Sigmoid colon (tissue), 6 donors: ENCODE measurements at regions not wholly inside any gene's neighbourhood (a gene's known extent, or its start where the extent isn't known, plus 50 kb on each side); places are given as distances from the start of the nearest gene placed in this dataset.

ENCODE experiments used
- DNase-seq: peaks from one replicate; pipeline ENCODE4 v3.0.0-alpha.2; 2019
- H3K27ac ChIP-seq, 4 donors: fragments of 200-600 bp; sonication (generic); one replicate each; pipeline ENCODE4 v1.5.1; 2016 to 2019; ENCODE audit warnings: mild to moderate bottlenecking in 1 of 4
- H3K27me3 ChIP-seq, 3 donors: fragments of 200-600 bp; sonication (generic); one replicate each; pipeline ENCODE4 v1.5.1; 2019; ENCODE audit warnings: mild to moderate bottlenecking in 1 of 3
- H3K36me3 ChIP-seq, 4 donors: fragments of 200-600 bp; sonication (generic); one replicate each; pipeline ENCODE4 v1.5.1; 2016 to 2019
- H3K4me1 ChIP-seq, 4 donors: fragments of 200-600 bp; sonication (generic); one replicate each; pipeline ENCODE4 v1.5.1; 2017 to 2019
- H3K4me3 ChIP-seq, 4 donors: fragments of 200-600 bp; sonication (generic); one replicate each; pipeline ENCODE4 v1.5.1; 2017 to 2019; ENCODE audit warnings: mild to moderate bottlenecking in 2 of 4, moderate library complexity in 1 of 4
- H3K9me3 ChIP-seq, 4 donors: fragments of 200-600 bp in 3 of 4; sonication (generic) in 3 of 4; one replicate each; pipeline versions ENCODE4 v1.5.1 to v1.6.1; 2013 to 2019
- CTCF ChIP-seq, 4 experiments: fragments of 450-650 bp in 3 of 4; fragments of 200-600 bp in 1 of 4; IDR thresholded peaks; one replicate each; pipeline ENCODE4 v1.5.1; 2016 to 2019; ENCODE audit warnings: antibody characterized with exemption in 4 of 4, mild to moderate bottlenecking in 3 of 4, moderate library complexity in 2 of 4
- EP300 ChIP-seq, 4 donors: sonication (generic); formaldehyde crosslinking; IDR thresholded peaks; one replicate each; pipeline ENCODE4 v1.6.1; 2017; ENCODE audit warnings: antibody characterized with exemption in 4 of 4
- POLR2A ChIP-seq, 2 donors: fragments of 450-650 bp; IDR thresholded peaks; one replicate each; pipeline ENCODE4 v1.6.1; 2016; ENCODE audit warnings: antibody characterized with exemption in 2 of 2, mild to moderate bottlenecking in 2 of 2, moderate library complexity in 2 of 2
- POLR2AphosphoS5 ChIP-seq, 4 donors: sonication (generic); formaldehyde crosslinking; IDR thresholded peaks; one replicate each; pipeline ENCODE4 v1.6.1; 2017; ENCODE audit warnings: antibody characterized with exemption in 4 of 4
- WGBS, 2 donors: extraction: QIAGEN DNeasy Blood & Tissue Kit; methylation state at CpG; one replicate each; pipeline ENCODE4 v1.1.7; 2013; 5-methylcytosine and 5-hydroxymethylcytosine counted together
- intact Hi-C: fragments of 100-400 bp; cut with DNase I; formaldehyde crosslinking; loops from one replicate; pipeline ENCODE4 v1.15.1; 2023
- donor health status: healthy with polysubstance abuse.
- donor health status: healthy.

- Histone ChIP-seq H3K9me3 (no peaks in the 10 kb centered on the region), H3K4me3 (no peak overlapping the region), H3K27me3 (no peaks in the 10 kb centered on the region), H3K4me1 (no peaks in the 10 kb centered on the region), H3K36me3 (no peaks in the 10 kb centered on the region), H3K27ac (no peak overlapping the region)
- TF ChIP-seq CTCF (IDR thresholded peaks at IDR 0.05) (no peak), EP300 (IDR thresholded peaks at IDR 0.05) (no peak), POLR2A (IDR thresholded peaks at IDR 0.05) (no peak), POLR2AphosphoS5 (IDR thresholded peaks at IDR 0.05) (no peak)
- intact Hi-C loops = no loop called here
- DNase-seq = no peak
- WGBS, 2 donors = 46 to 84% methylated on average over 2 of the region's 2 CpGs
These were observed 568.7 kb upstream of the DSEL start for GRCh38 chr18:68085251-68085650.

DNA sequence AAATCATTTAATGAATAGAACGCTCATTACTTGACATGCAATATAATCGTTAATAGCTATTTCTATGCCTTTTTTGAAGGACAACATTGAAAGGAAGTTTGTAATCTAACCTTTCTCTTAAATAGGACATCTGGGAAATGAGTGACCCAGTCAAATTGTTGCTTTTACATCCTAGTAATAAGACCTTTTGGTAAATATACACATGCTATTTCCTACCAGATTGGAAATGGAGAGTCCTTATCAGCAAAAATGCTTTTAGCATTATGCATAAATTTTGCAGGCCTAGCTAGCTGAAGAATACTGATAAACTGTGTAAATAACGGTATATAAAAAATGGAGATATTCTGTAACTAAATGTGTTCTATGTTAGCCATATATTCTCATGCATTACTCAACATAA, 567.3 kb upstream of the DSEL start:
- DNase-seq = no peak
- Histone ChIP-seq H3K4me3 (no peak overlapping the region), H3K27me3 (no peaks in the 10 kb centered on the region), H3K4me1 (no peaks in the 10 kb centered on the region), H3K36me3 (no peaks in the 10 kb centered on the region), H3K9me3 (no peaks in the 10 kb centered on the region), H3K27ac (no peak overlapping the region)
- intact Hi-C loops = no loop called here
- TF ChIP-seq CTCF (IDR thresholded peaks at IDR 0.05) (no peak), POLR2A (IDR thresholded peaks at IDR 0.05) (no peak), POLR2AphosphoS5 (IDR thresholded peaks at IDR 0.05) (no peak), EP300 (IDR thresholded peaks at IDR 0.05) (no peak)
- 90 to 91% methylated on average over 3 of the region's 3 CpGs for WGBS, 2 donors

- H3K4me3 ChIP-seq = no peak overlapping the region
- no peaks in the 10 kb centered on the region for H3K36me3 ChIP-seq
- H3K27ac ChIP-seq = no peak overlapping the region
- intact Hi-C loops = no loop called here
- no peaks in the 10 kb centered on the region for H3K9me3 ChIP-seq
- DNase-seq = no peak
- no peaks in the 10 kb centered on the region for H3K27me3 ChIP-seq
- 70% methylated on average over 4 of the region's 4 CpGs for WGBS, 2 donors
- no peaks in the 10 kb centered on the region for H3K4me1 ChIP-seq
- TF ChIP-seq POLR2A (IDR thresholded peaks at IDR 0.05) (no peak), EP300 (IDR thresholded peaks at IDR 0.05) (no peak), CTCF (IDR thresholded peaks at IDR 0.05) (no peak), POLR2AphosphoS5 (IDR thresholded peaks at IDR 0.05) (no peak)
These were observed 566.6 kb upstream of the DSEL start for GRCh38 chr18:68083131-68083530.

- no peaks in the 10 kb centered on the region for H3K9me3 ChIP-seq
- no peaks in the 10 kb centered on the region for H3K36me3 ChIP-seq
- TF ChIP-seq CTCF (IDR thresholded peaks at IDR 0.05) (no peak), POLR2AphosphoS5 (IDR thresholded peaks at IDR 0.05) (no peak), EP300 (IDR thresholded peaks at IDR 0.05) (no peak), POLR2A (IDR thresholded peaks at IDR 0.05) (no peak)
- 84 to 90% methylated on average over 7 of the region's 7 CpGs for WGBS, 2 donors
- no peak overlapping the region for H3K4me3 ChIP-seq
- no peak overlapping the region for H3K27ac ChIP-seq
- no peaks in the 10 kb centered on the region for H3K4me1 ChIP-seq
- intact Hi-C loops = no loop called here
- no peaks in the 10 kb centered on the region for H3K27me3 ChIP-seq
- DNase-seq = no peak
These were observed 556.2 kb upstream of the DSEL start for GRCh38 chr18:68072744-68073143.

- no peaks in the 10 kb centered on the region for H3K4me1 ChIP-seq
- H3K36me3 ChIP-seq = no peaks in the 10 kb centered on the region
- TF ChIP-seq EP300 (IDR thresholded peaks at IDR 0.05) = no peak
- TF ChIP-seq POLR2A (IDR thresholded peaks at IDR 0.05) = no peak
- no peak for TF ChIP-seq POLR2AphosphoS5 (IDR thresholded peaks at IDR 0.05)
- no peak for TF ChIP-seq CTCF (IDR thresholded peaks at IDR 0.05)
- H3K27me3 ChIP-seq = no peaks in the 10 kb centered on the region
- WGBS, 2 donors = 76 to 87% methylated on average over 1 of the region's 1 CpG
- no peak overlapping the region for H3K27ac ChIP-seq
- DNase-seq = no peak
- intact Hi-C loops = no loop called here
- H3K9me3 ChIP-seq = no peaks in the 10 kb centered on the region
- H3K4me3 ChIP-seq = no peak overlapping the region
These were observed 544.4 kb upstream of the DSEL start for GRCh38 chr18:68060871-68061270.
